ENCODE measurements at regions not wholly inside any gene's neighbourhood (a gene's known extent, or its start where the extent isn't known, plus 50 kb on each side); places are given as distances from the start of the nearest gene placed in this dataset.
"Not testable (repeated sequence)": the region's sequence is repeated elsewhere in the genome, so short reads cannot be mapped to it uniquely, and the experiment has no call there.

- DNase-seq: no peak
These were observed 495.6 kb upstream of the PTCHD4 start for GRCh38 chr6:48606618-48607017.

- no peak for DNase-seq
These were observed 487.0 kb upstream of the PTCHD4 start for GRCh38 chr6:48597951-48598350.

- no peak for DNase-seq
These were observed 485.8 kb upstream of the PTCHD4 start for GRCh38 chr6:48596830-48597229.

GRCh38 chr6:48591158-48591557, 480.2 kb upstream of the PTCHD4 start:
- not testable (repeated sequence) for DNase-seq

GRCh38 chr6:48584846-48585245, 473.8 kb upstream of the PTCHD4 start:
- DNase-seq: no peak

- DNase-seq: no peak
These were observed 459.7 kb upstream of the PTCHD4 start for GRCh38 chr6:48570656-48571055.

- DNase-seq: no peak
These were observed 457.9 kb upstream of the PTCHD4 start for GRCh38 chr6:48568856-48569255.

- DNase-seq: no peak
These were observed 456.0 kb upstream of the PTCHD4 start for GRCh38 chr6:48567016-48567415.

GRCh38 chr6:48564036-48564820, 453.2 kb upstream of the PTCHD4 start:
- no peak for DNase-seq

GRCh38 chr6:48563433-48563832, 452.4 kb upstream of the PTCHD4 start:
- DNase-seq: no peak

GRCh38 chr6:48560408-48560807, 449.4 kb upstream of the PTCHD4 start:
- peak; percentile 15 for DNase-seq

- no peak for DNase-seq
These were observed 442.6 kb upstream of the PTCHD4 start for GRCh38 chr6:48553467-48554189.

- DNase-seq: no peak
These were observed 441.9 kb upstream of the PTCHD4 start for GRCh38 chr6:48552905-48553304.

GRCh38 chr6:48550603-48551002, 439.6 kb upstream of the PTCHD4 start:
- DNase-seq: no peak

GRCh38 chr6:48542191-48542590, 431.2 kb upstream of the PTCHD4 start:
- no peak for DNase-seq

GRCh38 chr6:48541649-48542048, 430.7 kb upstream of the PTCHD4 start:
- no peak for DNase-seq

- DNase-seq: peak; percentile 3
These were observed 424.6 kb upstream of the PTCHD4 start for GRCh38 chr6:48535582-48536009.

GRCh38 chr6:48530978-48531377, 420.0 kb upstream of the PTCHD4 start:
- DNase-seq: not testable (repeated sequence)

GRCh38 chr6:48525849-48526248, 414.9 kb upstream of the PTCHD4 start:
- no peak for DNase-seq

GRCh38 chr6:48520951-48521350, 410.0 kb upstream of the PTCHD4 start:
- DNase-seq: no peak

- no peak for DNase-seq
These were observed 401.4 kb upstream of the PTCHD4 start for GRCh38 chr6:48512390-48512789.

GRCh38 chr6:48511378-48511777, 400.4 kb upstream of the PTCHD4 start:
- no peak for DNase-seq

- no peak for DNase-seq
These were observed 394.6 kb upstream of the PTCHD4 start for GRCh38 chr6:48505621-48506020.

GRCh38 chr6:48493432-48493831, 382.4 kb upstream of the PTCHD4 start:
- DNase-seq: not testable (repeated sequence)

Data from fibroblast of skin of back (primary cell).